Adrenal gland (tissue), 9 donors: ENCODE measurements at regions not wholly inside any gene's neighbourhood (a gene's known extent, or its start where the extent isn't known, plus 50 kb on each side); places are given as distances from the start of the nearest gene placed in this dataset.

Source experiments
- DNase-seq, 7 donors: peaks; one replicate each; pipeline ENCODE4 v3.0.0-alpha.2; 2019 to 2020
- H3K27ac ChIP-seq, 5 donors: fragments of 200-600 bp; sonication (generic) in 4 of 5; 1 replicate in 3 of 5; 2 replicates in 2 of 5; pipeline versions ENCODE4 v1.5.1 to v1.8.0; 2016 to 2020; ENCODE audit warnings: mild to moderate bottlenecking in 1 of 5
- H3K27me3 ChIP-seq: fragments of 200-600 bp; 2 replicates; pipeline ENCODE4 v1.8.0; 2021
- H3K36me3 ChIP-seq, 2 donors: fragments of 200-600 bp; replicated peaks in 1 of 2; 1 replicate in 1 of 2; 2 replicates in 1 of 2; pipeline versions ENCODE4 v1.5.1 to v1.8.0; 2018 to 2022
- H3K4me1 ChIP-seq, 2 donors: fragments of 200-600 bp; replicated peaks in 1 of 2; 1 replicate in 1 of 2; 2 replicates in 1 of 2; pipeline versions ENCODE4 v1.5.1 to v1.8.0; 2018 to 2021
- H3K4me3 ChIP-seq, 4 donors: fragments of 200-600 bp; sonication (generic) in 3 of 4; one replicate each; pipeline ENCODE4 v1.5.1; 2016 to 2018
- H3K9me3 ChIP-seq, 3 donors: fragments of 200-600 bp; sonication (generic) in 1 of 3; replicated peaks in 1 of 3; 1 replicate in 2 of 3; 2 replicates in 1 of 3; pipeline versions ENCODE4 v1.5.1 to v1.8.0; 2016 to 2021
- CTCF ChIP-seq, 6 experiments: fragments of 450-650 bp in 4 of 6; fragments of 200-600 bp in 2 of 6; sonication (generic) in 1 of 6; IDR thresholded peaks; 1 replicate in 5 of 6; 2 replicates in 1 of 6; pipeline versions ENCODE4 v1.5.1 to v1.8.0; 2016 to 2021; ENCODE audit warnings: antibody characterized with exemption in 6 of 6, mild to moderate bottlenecking in 2 of 6, moderate library complexity in 1 of 6
- POLR2A ChIP-seq, 2 donors: fragments of 450-650 bp; IDR thresholded peaks; one replicate each; pipeline ENCODE4 v1.6.1; 2017; ENCODE audit warnings: antibody characterized with exemption in 2 of 2, mild to moderate bottlenecking in 2 of 2, moderate library complexity in 1 of 2
- WGBS, 4 donors: extraction: QIAGEN DNeasy Blood & Tissue Kit in 2 of 4; methylation state at CpG; one replicate each; pipeline versions ENCODE4 v1.1.5 to v1.1.7; 2013 to 2017; 5-methylcytosine and 5-hydroxymethylcytosine counted together
- intact Hi-C, 2 donors: fragments of 100-400 bp; cut with DNase I; formaldehyde crosslinking; loops; one replicate each; pipeline versions ENCODE4 v1.14.1 to v1.15.0; 2022 to 2023
- donor health status: healthy with polysubstance abuse.
- donor health status: Bipolar disorder and iron deficiency.
- donor health status: DM: yes; HTN: yes; CAD: no.
- donor health status: DM: no; HTN: no; CAD: no.
- donor health status: DM: no; HTN: no; CAD: no.

DNA sequence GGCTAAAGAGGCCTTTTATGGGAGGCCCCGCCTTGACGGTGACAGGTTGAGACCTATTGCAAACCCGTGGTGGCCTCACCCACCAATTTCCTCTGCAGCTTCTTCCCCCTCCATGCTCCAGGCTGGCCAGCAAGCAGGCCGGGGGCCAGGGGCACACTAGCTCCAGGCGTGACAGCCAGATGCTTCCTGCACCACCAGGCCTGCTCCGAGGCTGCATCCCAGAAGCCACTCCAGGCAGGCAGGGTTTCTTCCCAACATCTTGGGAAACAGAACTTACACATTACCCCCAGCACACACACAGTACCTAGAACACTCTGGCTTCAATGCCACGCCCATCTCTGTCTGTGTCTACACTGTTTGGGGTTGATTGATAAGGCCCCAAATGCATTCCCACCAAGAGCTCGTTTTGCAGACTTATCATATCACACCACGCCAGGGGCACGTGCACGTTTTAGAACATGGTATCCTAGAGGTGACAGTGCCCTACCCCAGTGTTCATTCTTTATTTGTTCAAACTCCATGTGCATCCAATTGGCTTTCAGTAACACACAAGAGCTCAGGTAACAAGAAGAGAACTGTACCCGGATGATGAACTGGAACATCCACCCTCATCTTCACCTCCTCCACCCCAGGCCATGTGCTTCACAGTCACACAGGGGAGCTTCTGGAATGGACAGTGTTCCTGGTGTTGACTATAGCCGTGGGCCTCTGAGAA is 221.4 kb upstream of the RREB1 start:
- TF ChIP-seq CTCF (IDR thresholded peaks at IDR 0.05) (no peak), POLR2A (IDR thresholded peaks at IDR 0.05) (no peak)
- H3K27me3 ChIP-seq, result no peaks in the 10 kb centered on the region
- 66 to 83% (median 77%) methylated on average over 13 of the region's 13 CpGs for WGBS, 4 donors
- H3K4me3 ChIP-seq, result no peak overlapping the region
- intact Hi-C loops, result no loop called here
- H3K36me3 ChIP-seq, result no peaks in the 10 kb centered on the region
- no peaks in the 10 kb centered on the region for H3K9me3 ChIP-seq
- peaks cover 23 to 34% of the 10 kb centered on the region in 2 donors for H3K4me1 ChIP-seq
- H3K27ac ChIP-seq, result peak overlapping the region; percentile 51 to 88 (median 77)
- peak in 1 of 7 donors; percentile 39 for DNase-seq

DNA sequence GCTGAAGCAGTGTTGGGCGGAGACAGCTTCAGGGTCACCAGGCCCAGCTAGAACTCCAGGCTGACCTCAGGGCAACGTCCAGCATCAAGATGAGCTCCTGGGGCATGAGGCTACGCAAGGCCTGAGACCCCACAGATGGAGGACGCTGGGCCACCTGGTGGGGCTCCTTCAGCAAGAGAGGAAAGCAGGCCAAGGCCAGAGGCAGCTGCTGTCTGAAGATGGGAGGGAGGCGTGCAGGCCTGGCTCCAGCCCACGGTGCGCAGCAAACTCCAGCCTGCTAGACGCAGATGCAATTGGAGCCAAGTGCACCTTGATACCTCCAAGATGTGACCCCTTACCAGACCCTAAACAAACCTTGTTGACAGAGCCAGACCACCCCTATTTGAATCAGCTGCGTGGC is 220.9 kb upstream of the RREB1 start:
- WGBS, 4 donors, result 80 to 100% (median 91%) methylated on average over 1 to 9 of the region's 9 CpGs
- Histone ChIP-seq H3K4me3 (no peak overlapping the region), H3K4me1 (peaks cover 24 to 39% of the 10 kb centered on the region in 2 donors), H3K36me3 (no peaks in the 10 kb centered on the region), H3K27me3 (no peaks in the 10 kb centered on the region), H3K9me3 (no peaks in the 10 kb centered on the region), H3K27ac (peak overlapping the region in 1 of 5 donors; percentile 86)
- DNase-seq, result no peak
- no peak for TF ChIP-seq CTCF (IDR thresholded peaks at IDR 0.05)
- intact Hi-C loops, result no loop called here

DNA sequence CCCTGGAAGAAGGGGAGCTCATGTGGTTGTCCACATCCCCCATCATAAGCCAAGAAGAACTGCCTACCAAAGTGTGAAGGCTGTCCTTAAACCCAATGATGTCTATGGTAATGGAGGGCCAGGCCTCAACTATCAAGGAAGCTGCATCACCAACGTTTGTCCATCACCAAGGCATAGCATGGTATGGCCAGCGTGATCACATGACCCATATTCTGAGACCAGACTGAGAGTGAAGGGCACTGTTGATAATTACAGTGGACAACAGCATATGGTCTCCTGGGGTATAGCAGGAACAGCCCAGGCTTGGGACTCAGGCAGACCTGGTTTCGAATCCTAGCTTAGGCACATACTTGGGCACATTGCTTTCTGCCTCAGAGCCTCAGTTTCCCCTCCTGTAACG is 218.2 kb upstream of the RREB1 start:
- no peak for DNase-seq
- Histone ChIP-seq H3K36me3 (no peaks in the 10 kb centered on the region), H3K27ac (peak overlapping the region in 3 of 5 donors; percentile 15 to 86 (median 64)), H3K4me1 (peaks cover 44 to 56% of the 10 kb centered on the region in 2 donors), H3K4me3 (no peak overlapping the region), H3K27me3 (no peaks in the 10 kb centered on the region), H3K9me3 (no peaks in the 10 kb centered on the region)
- intact Hi-C loops, result no loop called here
- TF ChIP-seq POLR2A (IDR thresholded peaks at IDR 0.05) (no peak), CTCF (IDR thresholded peaks at IDR 0.05) (no peak)
- WGBS, 4 donors, result 77 to 88% (median 78%) methylated on average over 4 of the region's 4 CpGs

DNA sequence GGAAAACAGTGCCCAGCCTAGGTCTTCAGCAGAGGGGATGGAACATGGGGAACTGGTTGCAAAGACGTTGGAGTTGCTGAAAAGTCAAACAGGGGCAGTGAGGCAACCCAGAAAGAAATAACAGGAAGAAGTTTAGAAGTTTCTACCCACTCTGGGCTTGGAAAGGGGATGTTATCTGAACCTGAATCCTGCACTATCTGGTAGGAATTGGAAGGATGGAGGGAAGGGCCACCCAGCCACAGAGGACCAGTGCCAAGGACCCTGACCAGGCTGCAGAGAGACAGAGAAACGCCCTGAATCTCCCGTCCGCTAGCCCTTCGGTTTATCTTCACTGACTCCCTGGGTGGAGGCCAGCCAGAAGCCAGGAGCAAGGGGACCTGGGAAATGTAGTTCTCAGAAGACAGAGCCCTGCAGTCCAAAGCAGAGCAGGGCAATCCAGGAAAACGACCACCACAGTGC is 217.3 kb upstream of the RREB1 start:
- Histone ChIP-seq H3K36me3 (no peaks in the 10 kb centered on the region), H3K4me1 (peaks cover 39 to 48% of the 10 kb centered on the region in 2 donors), H3K27ac (peak overlapping the region in 4 of 5 donors; percentile 3 to 86 (median 68)), H3K9me3 (no peaks in the 10 kb centered on the region), H3K27me3 (no peaks in the 10 kb centered on the region), H3K4me3 (no peak overlapping the region)
- no peak for TF ChIP-seq CTCF (IDR thresholded peaks at IDR 0.05)
- TF ChIP-seq POLR2A (IDR thresholded peaks at IDR 0.05), result peak in 1 of 2 donors; percentile 35
- WGBS, 4 donors, result 8 to 11% (median 9%) methylated on average over 5 to 6 of the region's 6 CpGs
- intact Hi-C loops, result no loop called here
- DNase-seq, result peak; percentile 67 to 84 (median 79)
